Mesendoderm (in vitro differentiated cells): ENCODE measurements at regions not wholly inside any gene's neighbourhood (a gene's known extent, or its start where the extent isn't known, plus 50 kb on each side); places are given as distances from the start of the nearest gene placed in this dataset.

Experiments used
- DNase-seq: peaks from one replicate; pipeline ENCODE4 v3.0.0; 2013
- H2AK5ac ChIP-seq: 2 replicates; pipeline ENCODE4 v1.6.1; 2013; ENCODE audit warnings: low read length, inconsistent platforms
- H2BK120ac ChIP-seq: 2 replicates; pipeline ENCODE4 v1.6.1; 2013; ENCODE audit warnings: low read depth, mild to moderate bottlenecking, low read length, moderate library complexity, mixed read lengths
- H2BK15ac ChIP-seq: replicated peaks from 2 replicates; pipeline ENCODE4 v1.6.1; 2013; ENCODE audit warnings: low read depth, mild to moderate bottlenecking, moderate library complexity
- H2BK5ac ChIP-seq: 2 replicates; pipeline ENCODE4 v1.6.1; 2013; ENCODE audit warnings: low read length, inconsistent platforms
- H3K18ac ChIP-seq: 2 replicates; pipeline ENCODE4 v1.6.1; 2013; ENCODE audit warnings: mild to moderate bottlenecking, low read length, mixed read lengths
- H3K23ac ChIP-seq: one replicate; pipeline ENCODE4 v1.6.1; 2013; ENCODE audit warnings: low read length
- H3K27ac ChIP-seq: 2 replicates; pipeline ENCODE4 v1.5.1; 2013; ENCODE audit warnings: low read depth, mild to moderate bottlenecking, inconsistent platforms, low read length, moderate library complexity
- H3K27me3 ChIP-seq: 2 replicates; pipeline ENCODE4 v1.6.1; 2013; ENCODE audit warnings: low read length, control low read depth, mild to moderate bottlenecking, inconsistent platforms; ENCODE audit not compliant: insufficient read depth, poor library complexity
- H3K36me3 ChIP-seq: 2 replicates; pipeline ENCODE4 v1.6.1; 2013; ENCODE audit warnings: low read length, inconsistent platforms; ENCODE audit not compliant: control insufficient read depth, insufficient read depth
- H3K4ac ChIP-seq: one replicate; pipeline ENCODE4 v1.6.1; 2013; ENCODE audit warnings: low read depth, mild to moderate bottlenecking, low read length, moderate library complexity
- H3K4me1 ChIP-seq: 2 replicates; pipeline ENCODE4 v1.6.1; 2013; ENCODE audit warnings: low read depth, low read length, inconsistent platforms; ENCODE audit not compliant: control insufficient read depth
- H3K4me2 ChIP-seq: 2 replicates; pipeline ENCODE4 v1.6.1; 2013; ENCODE audit warnings: low read length
- H3K4me3 ChIP-seq: 2 replicates; pipeline ENCODE4 v1.5.1; 2013; ENCODE audit warnings: mild to moderate bottlenecking, low read length
- H3K56ac ChIP-seq: one replicate; pipeline ENCODE4 v1.6.1; 2013; ENCODE audit warnings: low read length
- H3K79me1 ChIP-seq: 2 replicates; pipeline ENCODE4 v1.6.1; 2013; ENCODE audit warnings: low read length, inconsistent platforms
- H3K79me2 ChIP-seq: 2 replicates; pipeline ENCODE4 v1.6.1; 2013; ENCODE audit warnings: mild to moderate bottlenecking, low read length; ENCODE audit not compliant: control insufficient read depth, insufficient read depth
- H3K9ac ChIP-seq: 2 replicates; pipeline ENCODE4 v1.6.1; 2013; ENCODE audit warnings: low read length, inconsistent platforms
- H4K5ac ChIP-seq: one replicate; pipeline ENCODE4 v1.6.1; 2013; ENCODE audit warnings: low read length
- H4K8ac ChIP-seq: one replicate; pipeline ENCODE4 v1.6.1; 2013; ENCODE audit warnings: low read depth, mild to moderate bottlenecking, control low read depth, low read length, moderate library complexity
- WGBS: extraction: QIAGEN DNeasy Blood & Tissue Kit; methylation state at CpG from one replicate; pipeline ENCODE4 v1.1.7; 2013; ENCODE audit warnings: low lambda C conversion rate, missing lambda C conversion rate; ENCODE audit not compliant: insufficient coverage; ENCODE audit errors: extremely low coverage; 5-methylcytosine and 5-hydroxymethylcytosine counted together

- no peaks in the 10 kb centered on the region for H3K36me3 ChIP-seq
- H3K23ac ChIP-seq, result no peak overlapping the region
- no peak for DNase-seq
- H3K4ac ChIP-seq, result no peak overlapping the region
- no peak overlapping the region for H4K5ac ChIP-seq
- H2BK5ac ChIP-seq, result no peak overlapping the region
- H3K4me3 ChIP-seq, result no peak overlapping the region
- H3K4me2 ChIP-seq, result no peak overlapping the region
- H3K27me3 ChIP-seq, result no peaks in the 10 kb centered on the region
- no peaks in the 10 kb centered on the region for H3K79me2 ChIP-seq
- H3K27ac ChIP-seq, result no peak overlapping the region
- no peaks in the 10 kb centered on the region for H3K79me1 ChIP-seq
- no CpG with 5 or more reads among the region's 8 CpGs for WGBS
- no peak overlapping the region for H2BK15ac ChIP-seq
- no peak overlapping the region for H2AK5ac ChIP-seq
- H3K4me1 ChIP-seq, result no peaks in the 10 kb centered on the region
- H2BK120ac ChIP-seq, result no peak overlapping the region
- no peak overlapping the region for H4K8ac ChIP-seq
- H3K18ac ChIP-seq, result no peak overlapping the region
- H3K56ac ChIP-seq, result no peak overlapping the region
- H3K9ac ChIP-seq, result no peak overlapping the region
Observed at GRCh38 chr16:9199311-9199710, 107.9 kb downstream of the HAPSTR1 start.

DNA sequence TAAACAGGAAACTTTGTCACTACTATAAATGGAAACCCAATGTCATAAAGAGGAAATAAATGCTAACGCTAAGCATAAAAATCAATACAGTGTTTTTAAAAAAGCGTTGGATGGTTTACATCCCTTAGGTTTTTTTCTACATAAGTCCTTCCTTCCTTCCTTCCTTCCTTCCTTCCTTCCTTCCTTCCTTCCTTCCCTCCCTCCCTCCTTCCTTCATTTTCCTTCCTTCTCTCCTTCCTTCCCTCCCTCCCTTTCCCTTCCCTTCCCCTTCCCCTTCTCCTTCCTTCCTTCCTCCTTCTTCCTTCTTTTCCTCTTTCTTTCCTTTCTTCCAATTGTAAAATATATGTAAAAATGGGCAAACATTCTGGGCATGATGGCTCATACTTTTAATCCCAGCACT lies 108.3 kb downstream of the HAPSTR1 start:
- WGBS, result no CpG with 5 or more reads among the region's 2 CpGs

DNA sequence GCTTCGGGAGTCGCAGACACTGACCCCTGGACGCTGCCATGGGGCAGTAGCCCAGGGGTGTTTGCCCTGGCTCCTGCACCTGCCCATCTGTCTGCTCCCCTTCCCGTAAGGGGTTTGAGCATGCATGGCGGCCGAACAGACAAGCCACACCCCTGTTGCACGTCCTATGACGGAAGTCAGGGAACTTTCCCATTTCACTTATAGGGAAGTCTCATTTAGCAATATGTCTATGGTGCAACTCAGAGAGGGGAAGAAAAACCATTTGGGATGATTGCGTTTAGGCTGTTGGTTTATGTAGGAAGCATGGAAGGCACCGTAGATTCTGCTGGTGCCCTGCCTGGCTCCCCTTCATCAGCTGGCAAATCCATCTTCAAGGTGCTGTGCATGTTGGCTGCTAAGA lies 112.5 kb downstream of the HAPSTR1 start:
- Histone ChIP-seq H4K8ac (no peak overlapping the region), H3K9ac (no peak overlapping the region), H3K23ac (no peak overlapping the region), H4K5ac (no peak overlapping the region), H3K4me1 (no peaks in the 10 kb centered on the region), H3K56ac (no peak overlapping the region), H3K27me3 (no peaks in the 10 kb centered on the region), H3K18ac (no peak overlapping the region), H3K79me1 (no peaks in the 10 kb centered on the region), H3K27ac (no peak overlapping the region), H2BK120ac (no peak overlapping the region), H3K4me3 (no peak overlapping the region), H2BK5ac (no peak overlapping the region), H3K4ac (no peak overlapping the region), H2BK15ac (no peak overlapping the region), H3K36me3 (no peaks in the 10 kb centered on the region), H3K79me2 (no peaks in the 10 kb centered on the region), H3K4me2 (no peak overlapping the region), H2AK5ac (no peak overlapping the region)
- DNase-seq, result no peak
- no CpG with 5 or more reads among the region's 10 CpGs for WGBS

More for the DNA sequence above, 108.3 kb downstream of the HAPSTR1 start:
- H4K8ac ChIP-seq, result no peak overlapping the region
- H3K27me3 ChIP-seq, result no peaks in the 10 kb centered on the region
- no peak overlapping the region for H2BK120ac ChIP-seq
- no peak overlapping the region for H3K18ac ChIP-seq
- H3K79me2 ChIP-seq, result no peaks in the 10 kb centered on the region
- DNase-seq, result no peak
- H3K4ac ChIP-seq, result no peak overlapping the region
- H3K79me1 ChIP-seq, result no peaks in the 10 kb centered on the region
- no peaks in the 10 kb centered on the region for H3K36me3 ChIP-seq
- H3K56ac ChIP-seq, result no peak overlapping the region
- H3K4me3 ChIP-seq, result no peak overlapping the region
- H4K5ac ChIP-seq, result no peak overlapping the region
- no peak overlapping the region for H3K23ac ChIP-seq
- H2BK15ac ChIP-seq, result no peak overlapping the region
- no peak overlapping the region for H3K27ac ChIP-seq
- no peaks in the 10 kb centered on the region for H3K4me1 ChIP-seq
- H3K9ac ChIP-seq, result no peak overlapping the region
- no peak overlapping the region for H3K4me2 ChIP-seq
- no peak overlapping the region for H2AK5ac ChIP-seq
- no peak overlapping the region for H2BK5ac ChIP-seq

- H3K27ac ChIP-seq, result no peak overlapping the region
- no peak overlapping the region for H3K23ac ChIP-seq
- H3K4me3 ChIP-seq, result no peak overlapping the region
- no peak overlapping the region for H3K4me2 ChIP-seq
- no peak overlapping the region for H3K18ac ChIP-seq
- no peaks in the 10 kb centered on the region for H3K36me3 ChIP-seq
- H3K56ac ChIP-seq, result no peak overlapping the region
- no peaks in the 10 kb centered on the region for H3K4me1 ChIP-seq
- WGBS, result no CpG with 5 or more reads among the region's 2 CpGs
- DNase-seq, result no peak
- H3K4ac ChIP-seq, result no peak overlapping the region
- H2AK5ac ChIP-seq, result no peak overlapping the region
- no peaks in the 10 kb centered on the region for H3K79me2 ChIP-seq
- H2BK15ac ChIP-seq, result no peak overlapping the region
- no peaks in the 10 kb centered on the region for H3K79me1 ChIP-seq
- H2BK5ac ChIP-seq, result no peak overlapping the region
- no peak overlapping the region for H2BK120ac ChIP-seq
- no peaks in the 10 kb centered on the region for H3K27me3 ChIP-seq
- H3K9ac ChIP-seq, result no peak overlapping the region
- H4K8ac ChIP-seq, result no peak overlapping the region
- no peak overlapping the region for H4K5ac ChIP-seq
Observed at GRCh38 chr16:9205661-9206060, 114.2 kb downstream of the HAPSTR1 start.

- Histone ChIP-seq H3K79me1 (no peaks in the 10 kb centered on the region), H2BK15ac (no peak overlapping the region), H3K56ac (no peak overlapping the region), H3K36me3 (no peaks in the 10 kb centered on the region), H3K23ac (no peak overlapping the region), H3K4me3 (no peak overlapping the region), H2BK120ac (no peak overlapping the region), H4K8ac (no peak overlapping the region), H3K79me2 (no peaks in the 10 kb centered on the region), H2BK5ac (no peak overlapping the region), H3K4me2 (no peak overlapping the region), H3K27ac (no peak overlapping the region), H3K18ac (no peak overlapping the region), H4K5ac (no peak overlapping the region), H3K4ac (no peak overlapping the region), H3K27me3 (no peaks in the 10 kb centered on the region), H3K9ac (no peak overlapping the region), H3K4me1 (no peaks in the 10 kb centered on the region), H2AK5ac (no peak overlapping the region)
- DNase-seq, result no peak
- no CpG with 5 or more reads among the region's 3 CpGs for WGBS
Observed at GRCh38 chr16:9206156-9206555, 114.7 kb downstream of the HAPSTR1 start.

DNA sequence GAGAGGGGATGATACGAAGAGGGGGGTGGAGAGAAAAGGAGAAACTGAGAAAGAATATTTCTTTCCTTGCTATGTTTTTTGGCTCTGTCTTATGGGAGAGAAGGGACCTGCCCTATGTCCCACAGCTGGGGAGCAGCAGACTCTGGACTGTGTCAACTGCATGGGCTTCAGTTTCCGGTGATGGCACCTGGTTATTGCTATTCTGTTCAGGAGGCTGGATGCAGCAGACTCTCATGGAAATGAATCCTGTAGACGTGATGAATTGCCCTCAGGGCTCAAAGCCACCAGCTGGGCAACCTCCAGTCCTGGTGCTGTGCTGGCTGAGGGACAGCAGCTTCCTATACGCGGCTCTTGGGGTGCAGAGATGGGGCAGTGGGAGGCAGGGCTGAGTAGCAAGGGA lies 121.2 kb downstream of the HAPSTR1 start:
- Histone ChIP-seq H3K27ac (no peak overlapping the region), H2BK120ac (no peak overlapping the region), H3K56ac (no peak overlapping the region), H3K4me1 (no peaks in the 10 kb centered on the region), H3K23ac (no peak overlapping the region), H3K27me3 (no peaks in the 10 kb centered on the region), H4K5ac (no peak overlapping the region), H3K79me1 (no peaks in the 10 kb centered on the region), H3K79me2 (no peaks in the 10 kb centered on the region), H4K8ac (no peak overlapping the region), H3K4me2 (no peak overlapping the region), H3K4ac (no peak overlapping the region), H3K36me3 (no peaks in the 10 kb centered on the region), H2AK5ac (no peak overlapping the region), H2BK15ac (no peak overlapping the region), H2BK5ac (no peak overlapping the region), H3K4me3 (no peak overlapping the region), H3K9ac (no peak overlapping the region), H3K18ac (no peak overlapping the region)
- WGBS, result 100% methylated on average over 1 of the region's 5 CpGs
- no peak for DNase-seq
